ENCODE measurements at regions not wholly inside any gene's neighbourhood (a gene's known extent, or its start where the extent isn't known, plus 50 kb on each side); places are given as distances from the start of the nearest gene placed in this dataset.

- TF ChIP-seq CTCF (CRISPR knock-in tag; IDR thresholded peaks at IDR 0.05) (no peak), FOXA1 (IDR thresholded peaks at IDR 0.05) (no peak), FOXA1 (CRISPR knock-in tag; IDR thresholded peaks at IDR 0.05) (no peak), ZNF816 (CRISPR knock-in tag; IDR thresholded peaks at IDR 0.05; ENCODE audit: borderline replicate concordance) (no peak), MAFF (IDR thresholded peaks at IDR 0.05; ENCODE audit: low read depth, low read length) (no peak), IKZF1 (IDR thresholded peaks at IDR 0.05) (no peak), JUND (CRISPR knock-in tag; IDR thresholded peaks at IDR 0.05) (no peak), ZFP90 (CRISPR knock-in tag; IDR thresholded peaks at IDR 0.05; ENCODE audit: borderline replicate concordance) (no peak), PBX3 (CRISPR knock-in tag; IDR thresholded peaks at IDR 0.05; ENCODE audit: borderline replicate concordance) (no peak), CEBPB (IDR thresholded peaks at IDR 0.05; ENCODE audit: borderline replicate concordance, low read depth, low read length) (no peak), BRCA1 (CRISPR knock-in tag; IDR thresholded peaks at IDR 0.05) (no peak), GABPB1 (CRISPR knock-in tag; IDR thresholded peaks at IDR 0.05) (no peak), MXI1 (IDR thresholded peaks at IDR 0.05; ENCODE audit: borderline replicate concordance, low read depth, low read length) (no peak)
- TF ChIP-seq, protein P1, sequence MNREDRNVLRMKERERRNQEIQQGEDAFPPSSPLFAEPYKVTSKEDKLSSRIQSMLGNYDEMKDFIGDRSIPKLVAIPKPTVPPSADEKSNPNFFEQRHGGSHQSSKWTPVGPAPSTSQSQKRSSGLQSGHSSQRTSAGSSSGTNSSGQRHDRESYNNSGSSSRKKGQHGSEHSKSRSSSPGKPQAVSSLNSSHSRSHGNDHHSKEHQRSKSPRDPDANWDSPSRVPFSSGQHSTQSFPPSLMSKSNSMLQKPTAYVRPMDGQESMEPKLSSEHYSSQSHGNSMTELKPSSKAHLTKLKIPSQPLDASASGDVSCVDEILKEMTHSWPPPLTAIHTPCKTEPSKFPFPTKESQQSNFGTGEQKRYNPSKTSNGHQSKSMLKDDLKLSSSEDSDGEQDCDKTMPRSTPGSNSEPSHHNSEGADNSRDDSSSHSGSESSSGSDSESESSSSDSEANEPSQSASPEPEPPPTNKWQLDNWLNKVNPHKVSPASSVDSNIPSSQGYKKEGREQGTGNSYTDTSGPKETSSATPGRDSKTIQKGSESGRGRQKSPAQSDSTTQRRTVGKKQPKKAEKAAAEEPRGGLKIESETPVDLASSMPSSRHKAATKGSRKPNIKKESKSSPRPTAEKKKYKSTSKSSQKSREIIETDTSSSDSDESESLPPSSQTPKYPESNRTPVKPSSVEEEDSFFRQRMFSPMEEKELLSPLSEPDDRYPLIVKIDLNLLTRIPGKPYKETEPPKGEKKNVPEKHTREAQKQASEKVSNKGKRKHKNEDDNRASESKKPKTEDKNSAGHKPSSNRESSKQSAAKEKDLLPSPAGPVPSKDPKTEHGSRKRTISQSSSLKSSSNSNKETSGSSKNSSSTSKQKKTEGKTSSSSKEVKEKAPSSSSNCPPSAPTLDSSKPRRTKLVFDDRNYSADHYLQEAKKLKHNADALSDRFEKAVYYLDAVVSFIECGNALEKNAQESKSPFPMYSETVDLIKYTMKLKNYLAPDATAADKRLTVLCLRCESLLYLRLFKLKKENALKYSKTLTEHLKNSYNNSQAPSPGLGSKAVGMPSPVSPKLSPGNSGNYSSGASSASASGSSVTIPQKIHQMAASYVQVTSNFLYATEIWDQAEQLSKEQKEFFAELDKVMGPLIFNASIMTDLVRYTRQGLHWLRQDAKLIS (CRISPR knock-in tag; IDR thresholded peaks at IDR 0.05), result no peak
These were observed 823.2 kb upstream of the SALL3 start for GRCh38 chr18:78156466-78156865.

Measured in HepG2 (cell line).